ENCODE measurements at regions not wholly inside any gene's neighbourhood (a gene's known extent, or its start where the extent isn't known, plus 50 kb on each side); places are given as distances from the start of the nearest gene placed in this dataset.

GRCh38 chr20:51134405-51134804 lies 111.5 kb upstream of the KCNG1 start:
- no peak for TF ChIP-seq POLR2AphosphoS5 (IDR thresholded peaks at IDR 0.05)
- TF ChIP-seq CTCF (IDR thresholded peaks at IDR 0.05): no peak
- no peak for TF ChIP-seq POLR2A (IDR thresholded peaks at IDR 0.05)
- DNase-seq (ENCODE audit: low spot score): no peak
- intact Hi-C loops (cut with DNase I): no loop called here
- H3K27ac ChIP-seq: no peak overlapping the region
- H3K4me3 ChIP-seq: no peak overlapping the region
- H3K27me3 ChIP-seq (replicated peaks; ENCODE audit: insufficient read depth): no peaks in the 10 kb centered on the region
- no peaks in the 10 kb centered on the region for H3K9me3 ChIP-seq
- no peaks in the 10 kb centered on the region for H3K36me3 ChIP-seq
- H3K4me1 ChIP-seq (replicated peaks): no peaks in the 10 kb centered on the region
- 73% methylated on average over 6 of the region's 6 CpGs for WGBS

GRCh38 chr20:51132279-51132678 lies 109.4 kb upstream of the KCNG1 start:
- Histone ChIP-seq H3K9me3 (no peaks in the 10 kb centered on the region), H3K27ac (no peak overlapping the region), H3K4me3 (no peak overlapping the region), H3K4me1 (replicated peaks) (no peaks in the 10 kb centered on the region), H3K27me3 (replicated peaks; ENCODE audit: insufficient read depth) (no peaks in the 10 kb centered on the region), H3K36me3 (no peaks in the 10 kb centered on the region)
- WGBS: 39% methylated on average over 7 of the region's 7 CpGs
- no peak for DNase-seq (ENCODE audit: low spot score)
- intact Hi-C loops (cut with DNase I): no loop called here
- TF ChIP-seq POLR2AphosphoS5 (IDR thresholded peaks at IDR 0.05) (no peak), CTCF (IDR thresholded peaks at IDR 0.05) (no peak), POLR2A (IDR thresholded peaks at IDR 0.05) (no peak)

- H3K27me3 ChIP-seq (replicated peaks; ENCODE audit: insufficient read depth): no peaks in the 10 kb centered on the region
- intact Hi-C loops (cut with DNase I): no loop called here
- TF ChIP-seq POLR2A (IDR thresholded peaks at IDR 0.05): no peak
- no peak for TF ChIP-seq POLR2AphosphoS5 (IDR thresholded peaks at IDR 0.05)
- TF ChIP-seq CTCF (IDR thresholded peaks at IDR 0.05): no peak
- no peaks in the 10 kb centered on the region for H3K36me3 ChIP-seq
- 100% methylated on average over 1 of the region's 1 CpG for WGBS
- no peaks in the 10 kb centered on the region for H3K4me1 ChIP-seq (replicated peaks)
- H3K9me3 ChIP-seq: no peaks in the 10 kb centered on the region
- H3K27ac ChIP-seq: no peak overlapping the region
- no peak for DNase-seq (ENCODE audit: low spot score)
- no peak overlapping the region for H3K4me3 ChIP-seq
Observed at GRCh38 chr20:51131811-51132210, 108.9 kb upstream of the KCNG1 start.

GRCh38 chr20:51129147-51129776 lies 106.4 kb upstream of the KCNG1 start:
- H3K4me3 ChIP-seq: no peak overlapping the region
- no peak overlapping the region for H3K27ac ChIP-seq
- no peaks in the 10 kb centered on the region for H3K36me3 ChIP-seq
- H3K9me3 ChIP-seq: no peaks in the 10 kb centered on the region
- intact Hi-C loops (cut with DNase I): no loop called here
- WGBS: 52% methylated on average over 7 of the region's 7 CpGs
- H3K4me1 ChIP-seq (replicated peaks): no peaks in the 10 kb centered on the region
- no peaks in the 10 kb centered on the region for H3K27me3 ChIP-seq (replicated peaks; ENCODE audit: insufficient read depth)
- DNase-seq (ENCODE audit: low spot score): no peak
- TF ChIP-seq CTCF (IDR thresholded peaks at IDR 0.05) (no peak), POLR2AphosphoS5 (IDR thresholded peaks at IDR 0.05) (no peak), POLR2A (IDR thresholded peaks at IDR 0.05) (no peak)

GRCh38 chr20:51128198-51128597 lies 105.3 kb upstream of the KCNG1 start:
- TF ChIP-seq POLR2AphosphoS5 (IDR thresholded peaks at IDR 0.05) (no peak), CTCF (IDR thresholded peaks at IDR 0.05) (no peak), POLR2A (IDR thresholded peaks at IDR 0.05) (no peak)
- H3K36me3 ChIP-seq: no peaks in the 10 kb centered on the region
- 68% methylated on average over 4 of the region's 4 CpGs for WGBS

More at GRCh38 chr20:51128198-51128597, 105.3 kb upstream of the KCNG1 start:
- Histone ChIP-seq H3K4me3 (no peak overlapping the region), H3K27me3 (replicated peaks; ENCODE audit: insufficient read depth) (no peaks in the 10 kb centered on the region), H3K27ac (no peak overlapping the region), H3K9me3 (no peaks in the 10 kb centered on the region), H3K4me1 (replicated peaks) (no peaks in the 10 kb centered on the region)
- DNase-seq (ENCODE audit: low spot score): no peak
- intact Hi-C loops (cut with DNase I): no loop called here
